GM12891 (cell line): ENCODE measurements at regions not wholly inside any gene's neighbourhood (a gene's known extent, or its start where the extent isn't known, plus 50 kb on each side); places are given as distances from the start of the nearest gene placed in this dataset.

ENCODE experiments used
- POLR2AphosphoS5 ChIP-seq: IDR thresholded peaks from 2 replicates; pipeline ENCODE4 v1.6.1; 2011; ENCODE audit warnings: low read depth, low read length, control low read depth
- SPI1 ChIP-seq: IDR thresholded peaks from 2 replicates; pipeline ENCODE4 v1.6.1; 2011; ENCODE audit warnings: low read depth, low read length, control low read depth
- TAF1 ChIP-seq: IDR thresholded peaks from 2 replicates; pipeline ENCODE4 v1.6.1; 2011; ENCODE audit warnings: low read depth, low read length, control low read depth

- TF ChIP-seq SPI1: no peak
- TF ChIP-seq TAF1: no peak
- no peak for TF ChIP-seq POLR2AphosphoS5
Measured at GRCh38 chr12:84508851-84509260, 403.7 kb downstream of the SLC6A15 start.
